ENCODE measurements at regions not wholly inside any gene's neighbourhood (a gene's known extent, or its start where the extent isn't known, plus 50 kb on each side); places are given as distances from the start of the nearest gene placed in this dataset.

GRCh38 chr1:239539051-239539450 is 152.7 kb downstream of the CHRM3 start:
- DNase-seq, result no peak

DNA sequence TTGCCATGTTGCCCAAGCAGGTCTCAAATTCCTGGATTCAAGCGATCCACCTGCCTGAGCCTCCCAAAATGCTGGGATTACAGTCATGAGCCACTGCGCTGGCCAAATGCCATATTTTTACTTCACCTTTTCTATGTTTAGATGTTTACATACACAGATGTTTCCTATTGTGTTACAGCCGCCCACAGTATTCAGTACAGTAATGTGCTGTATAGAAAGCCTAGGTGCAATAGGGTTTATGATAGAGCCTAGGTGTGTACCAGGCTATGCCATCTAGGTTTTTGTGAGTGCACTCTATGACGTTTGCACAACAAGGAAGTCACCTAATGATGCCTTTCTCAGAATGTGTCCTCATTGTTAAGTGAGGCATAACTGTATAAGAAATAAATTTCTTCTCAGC is 153.4 kb downstream of the CHRM3 start:
- DNase-seq, result no peak

DNA sequence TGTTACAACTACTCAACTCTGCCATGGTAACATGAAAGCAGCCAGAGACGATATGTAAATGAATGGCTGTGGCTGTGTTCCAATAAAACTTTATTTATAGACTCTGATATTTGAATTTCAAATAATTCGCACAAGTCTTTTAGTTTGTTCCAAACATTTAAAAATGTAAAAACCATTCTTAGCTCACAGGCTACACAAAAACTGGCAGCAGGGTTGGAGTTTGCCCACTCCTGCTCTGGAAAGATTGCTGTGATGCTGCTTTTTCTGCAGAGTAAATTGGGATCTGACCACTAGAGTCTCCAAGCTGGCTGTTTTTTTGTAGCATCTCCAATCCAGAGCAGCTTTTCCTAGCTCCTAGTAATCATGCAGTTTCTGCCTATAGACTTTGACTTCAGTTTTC is 157.5 kb downstream of the CHRM3 start:
- no peak for DNase-seq

GRCh38 chr1:239545466-239545865 is 159.1 kb downstream of the CHRM3 start:
- no peak for DNase-seq

GRCh38 chr1:239547987-239548386 is 161.6 kb downstream of the CHRM3 start:
- DNase-seq, result no peak

DNA sequence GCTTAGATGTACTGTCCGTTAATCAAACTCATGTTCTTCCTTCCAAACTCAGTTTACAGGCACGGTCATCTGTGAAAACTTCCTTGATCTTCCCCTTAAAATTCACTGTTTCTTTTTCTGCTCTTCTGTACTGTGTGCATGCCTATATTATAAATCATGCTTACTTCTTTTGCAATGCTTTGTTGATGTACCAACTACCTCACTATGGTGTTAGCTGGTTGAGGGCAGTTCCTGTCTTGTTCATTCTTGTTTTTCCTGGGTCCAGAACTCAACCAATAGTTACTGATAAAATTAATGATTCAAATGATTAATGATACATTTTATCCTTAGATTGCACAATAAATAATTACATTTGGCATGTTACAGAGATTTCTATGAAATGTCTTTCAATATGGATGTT is 163.8 kb downstream of the CHRM3 start:
- no peak for DNase-seq

- no peak for DNase-seq
Observed at GRCh38 chr1:239555350-239555749, 169.0 kb downstream of the CHRM3 start.

GRCh38 chr1:239558559-239558958 is 172.2 kb downstream of the CHRM3 start:
- DNase-seq, result no peak

DNA sequence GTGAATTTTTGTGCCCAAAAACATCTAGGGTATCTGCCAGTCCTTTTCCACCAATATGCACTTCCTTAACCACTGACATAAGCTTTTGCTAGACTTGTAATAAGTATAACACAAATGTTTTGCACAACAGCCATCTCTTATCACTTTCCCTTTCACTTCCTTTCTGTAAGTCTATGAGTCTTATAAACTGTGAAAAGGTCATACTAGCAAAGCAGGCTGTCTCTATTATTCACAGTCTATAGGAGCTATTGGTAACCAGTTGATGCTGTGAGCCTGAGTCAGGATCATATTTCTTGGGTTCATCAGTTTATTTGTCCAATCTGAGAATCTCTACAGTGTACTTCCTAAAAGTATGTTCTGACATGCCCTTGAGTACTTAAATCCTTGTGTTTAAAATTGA is 172.6 kb downstream of the CHRM3 start:
- DNase-seq, result no peak

DNA sequence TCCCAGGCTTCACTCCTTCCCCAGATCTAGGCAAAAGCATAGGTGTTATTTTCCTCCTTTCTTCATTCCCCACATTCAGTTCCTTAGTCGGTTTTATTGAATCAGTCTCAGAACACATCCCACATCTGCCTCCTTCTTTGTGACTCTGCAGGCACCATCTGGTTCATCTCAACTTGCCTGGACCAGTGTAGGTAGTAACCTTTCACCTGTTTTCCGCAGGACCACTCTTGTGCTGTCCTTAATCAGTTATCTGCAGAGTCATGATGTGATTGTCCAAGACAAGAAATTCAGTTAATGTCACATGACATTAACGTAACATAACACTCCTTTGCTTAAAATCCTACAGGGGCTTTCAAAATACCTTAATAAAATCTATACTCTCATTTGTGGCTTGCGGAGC is 174.6 kb downstream of the CHRM3 start:
- DNase-seq, result no peak

GRCh38 chr1:239562095-239562494 is 175.7 kb downstream of the CHRM3 start:
- no peak for DNase-seq

DNA sequence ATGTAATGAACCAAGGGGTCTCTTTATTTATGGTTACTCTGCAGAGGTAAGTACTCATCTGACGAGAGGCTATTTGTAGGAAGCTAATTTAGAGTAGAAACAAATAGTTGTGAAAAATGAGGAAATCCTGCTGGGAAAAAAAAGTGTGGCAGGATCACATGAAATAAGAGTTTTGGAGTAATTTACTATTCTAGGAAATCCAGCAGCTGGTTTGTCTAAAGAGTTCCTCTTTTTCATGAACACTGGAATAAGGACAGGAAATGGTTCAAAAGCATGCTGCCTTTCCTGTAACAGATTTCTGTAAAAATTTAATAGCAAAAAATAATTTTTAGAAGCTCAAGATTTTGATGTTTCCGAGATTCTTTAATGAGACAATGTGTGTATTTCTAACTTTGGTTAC is 177.3 kb downstream of the CHRM3 start:
- DNase-seq, result no peak

GRCh38 chr1:239566074-239566473 is 179.7 kb downstream of the CHRM3 start:
- DNase-seq, result no peak

GRCh38 chr1:239570878-239571277 is 184.5 kb downstream of the CHRM3 start:
- DNase-seq, result no peak

- DNase-seq, result no peak
Observed at GRCh38 chr1:239572183-239572582, 185.8 kb downstream of the CHRM3 start.

GRCh38 chr1:239574112-239574511 is 187.7 kb downstream of the CHRM3 start:
- no peak for DNase-seq

GRCh38 chr1:239575113-239575512 is 188.7 kb downstream of the CHRM3 start:
- DNase-seq, result no peak

DNA sequence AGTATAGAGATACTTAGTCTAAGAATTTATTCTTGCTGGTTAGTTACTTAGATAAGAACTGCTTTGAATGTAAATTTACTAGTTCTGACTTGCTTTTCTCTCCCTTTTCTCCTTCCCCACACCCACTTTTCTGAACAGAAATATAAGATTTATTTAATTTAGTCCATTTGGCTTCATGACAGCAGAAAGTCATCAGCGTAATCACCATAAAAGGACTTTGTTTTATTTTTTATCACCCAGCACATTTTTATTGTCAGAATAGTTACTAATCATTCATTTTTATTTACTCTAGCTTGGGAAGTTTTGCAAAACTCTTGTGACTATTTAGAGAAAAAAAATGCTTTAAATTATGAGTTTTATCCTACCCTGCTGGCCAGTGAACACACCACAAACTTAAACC is 197.2 kb downstream of the CHRM3 start:
- no peak for DNase-seq

GRCh38 chr1:239586128-239586527 is 199.8 kb downstream of the CHRM3 start:
- DNase-seq, result no peak

DNA sequence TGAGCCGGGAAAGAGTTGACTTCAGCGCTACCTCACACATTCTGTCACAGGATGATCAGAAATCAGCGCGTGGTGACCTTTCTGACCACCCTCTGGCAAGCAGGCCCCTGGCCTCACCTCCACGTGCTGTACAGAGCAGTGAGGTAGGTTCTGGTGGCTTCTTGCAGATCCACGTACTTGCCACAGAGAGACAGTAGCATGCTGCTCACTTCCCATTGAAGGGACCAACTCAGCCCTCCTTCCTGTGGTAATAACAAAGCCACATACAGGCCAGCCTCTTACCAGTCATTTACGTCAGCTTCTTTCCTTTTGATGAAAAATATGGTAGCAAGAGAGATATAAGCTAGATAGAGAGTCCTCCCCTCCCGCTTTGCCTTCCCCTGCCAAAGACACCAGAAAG is 200.7 kb downstream of the CHRM3 start:
- DNase-seq, result no peak

GRCh38 chr1:239587574-239588369 is 201.4 kb downstream of the CHRM3 start:
- DNase-seq, result no peak

- no peak for DNase-seq
Observed at GRCh38 chr1:239590556-239590955, 204.2 kb downstream of the CHRM3 start.

DNA sequence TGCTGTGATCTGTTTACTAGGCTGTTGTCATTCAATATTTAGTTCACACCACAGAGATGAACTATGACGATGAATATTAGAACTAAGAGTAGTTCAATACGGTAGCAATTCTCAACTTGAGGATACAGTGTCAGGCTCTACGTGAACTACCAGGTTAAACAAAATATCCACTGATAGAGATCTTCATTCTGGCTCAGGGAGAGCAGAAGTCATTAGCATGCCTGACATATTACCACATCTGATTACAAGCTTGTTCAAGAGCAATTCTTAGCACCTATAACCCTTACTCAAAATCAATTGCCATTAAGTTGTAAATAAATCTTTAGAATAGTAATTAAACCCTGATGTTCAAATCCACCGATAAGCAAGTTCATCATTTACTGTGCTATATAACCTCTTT is 207.2 kb downstream of the CHRM3 start:
- DNase-seq, result no peak

DNA sequence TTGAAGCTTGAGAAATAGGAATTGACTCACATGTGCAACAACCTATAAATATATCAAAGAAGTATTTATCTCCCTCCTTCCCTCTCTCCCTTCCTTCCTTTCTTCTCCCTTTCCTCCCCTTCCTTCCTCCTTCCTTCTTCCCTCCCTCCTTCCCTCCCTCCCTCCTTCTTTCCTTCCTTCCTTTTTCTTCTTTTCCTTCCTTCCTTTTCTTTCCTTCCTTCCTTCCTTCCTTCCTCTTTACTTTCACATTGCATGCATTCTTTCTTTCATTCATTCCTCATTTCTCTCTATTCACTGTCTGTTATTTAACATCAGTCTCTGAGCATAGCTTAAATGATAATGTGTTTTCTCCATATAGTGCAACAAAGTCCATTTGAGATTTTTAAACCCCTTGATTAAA is 214.2 kb downstream of the CHRM3 start:
- DNase-seq, result no peak

DNA sequence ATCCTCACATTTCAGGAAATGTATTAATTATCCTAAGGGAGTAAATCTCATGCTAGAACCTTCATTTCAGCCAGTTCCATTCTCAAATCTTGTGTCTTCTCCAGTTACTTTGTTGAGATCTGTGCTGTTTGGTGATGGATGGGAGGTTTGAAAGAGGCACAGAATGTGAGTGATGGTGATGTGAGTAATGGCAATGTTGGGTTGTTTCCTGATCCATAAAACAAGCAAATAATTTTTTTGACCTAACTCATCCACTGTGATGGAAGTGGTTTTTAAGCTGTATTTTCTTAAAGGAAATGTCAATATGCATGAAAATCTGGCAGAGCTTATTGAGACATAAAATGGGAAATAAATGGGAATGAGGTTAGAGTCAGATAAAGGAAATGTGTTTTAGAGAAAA is 214.7 kb downstream of the CHRM3 start:
- no peak for DNase-seq
